Left ventricle myocardium inferior (tissue), 1 donor: ENCODE measurements at regions not wholly inside any gene's neighbourhood (a gene's known extent, or its start where the extent isn't known, plus 50 kb on each side); places are given as distances from the start of the nearest gene placed in this dataset.

Experiments
- DNase-seq: peaks from one replicate; pipeline ENCODE4 v3.0.0-alpha.2; 2020
- H3K27ac ChIP-seq: fragments of 200-600 bp; replicated peaks from 2 replicates; pipeline ENCODE4 v1.8.0; 2021
- H3K27me3 ChIP-seq: fragments of 200-600 bp; 2 replicates; pipeline ENCODE4 v1.8.0; 2021; ENCODE audit warnings: low read depth
- H3K36me3 ChIP-seq: fragments of 200-600 bp; 2 replicates; pipeline ENCODE4 v1.8.0; 2021
- H3K4me1 ChIP-seq: fragments of 200-600 bp; 2 replicates; pipeline ENCODE4 v1.8.0; 2021
- H3K4me3 ChIP-seq: fragments of 200-600 bp; 2 replicates; pipeline ENCODE4 v1.8.0; 2021; ENCODE audit warnings: mild to moderate bottlenecking, moderate library complexity
- H3K9me3 ChIP-seq: fragments of 200-600 bp; replicated peaks from 2 replicates; pipeline ENCODE4 v1.8.0; 2021
- CTCF ChIP-seq: fragments of 200-600 bp; IDR thresholded peaks from 2 replicates; pipeline ENCODE4 v1.8.0; 2021; ENCODE audit warnings: antibody characterized with exemption, mild to moderate bottlenecking, borderline replicate concordance
- intact Hi-C: fragments of 100-400 bp; cut with micrococcal nuclease; formaldehyde crosslinking; loops from one replicate; pipeline ENCODE4 v1.11.0; 2022
- donor health status: DM: no; HTN: yes; CAD: no; lungs with severe emphysema.

GRCh38 chr9:91037511-91038482, 236.2 kb downstream of the SYK start:
- Histone ChIP-seq H3K4me1 (peaks cover 16% of the 10 kb centered on the region), H3K27ac (peak overlapping the region; percentile 25), H3K9me3 (no peaks in the 10 kb centered on the region), H3K36me3 (no peaks in the 10 kb centered on the region), H3K4me3 (peak overlapping the region; percentile 24), H3K27me3 (peaks cover under 1% of the 10 kb centered on the region)
- no peak for DNase-seq
- intact Hi-C loops = loop anchor here (5.0 kb wide), 1 partner anchor 390 kb away; no protein-coding TSS in a partner anchor
- TF ChIP-seq CTCF = peak; percentile 11

- H3K4me1 ChIP-seq = peaks cover 16% of the 10 kb centered on the region
- no peaks in the 10 kb centered on the region for H3K36me3 ChIP-seq
- H3K4me3 ChIP-seq = no peak overlapping the region
- peaks cover 3% of the 10 kb centered on the region for H3K27me3 ChIP-seq
- intact Hi-C loops = loop anchor here (5.0 kb wide), 1 partner anchor 389 kb away; no protein-coding TSS in a partner anchor
- no peak overlapping the region for H3K27ac ChIP-seq
- no peak for DNase-seq
- TF ChIP-seq CTCF = no peak
- no peaks in the 10 kb centered on the region for H3K9me3 ChIP-seq
Observed at GRCh38 chr9:91038483-91039124, 237.0 kb downstream of the SYK start.

GRCh38 chr9:91039125-91039834, 237.7 kb downstream of the SYK start:
- no peak overlapping the region for H3K27ac ChIP-seq
- no peak for DNase-seq
- H3K27me3 ChIP-seq = peaks cover 8% of the 10 kb centered on the region
- intact Hi-C loops = loop anchor here (5.0 kb wide), 1 partner anchor 388 kb away; no protein-coding TSS in a partner anchor
- H3K4me1 ChIP-seq = peaks cover 16% of the 10 kb centered on the region
- H3K36me3 ChIP-seq = no peaks in the 10 kb centered on the region
- TF ChIP-seq CTCF = no peak
- no peaks in the 10 kb centered on the region for H3K9me3 ChIP-seq
- no peak overlapping the region for H3K4me3 ChIP-seq

GRCh38 chr9:91039835-91040140, 238.2 kb downstream of the SYK start:
- no peak overlapping the region for H3K4me3 ChIP-seq
- intact Hi-C loops = loop anchor here (5.0 kb wide), 1 partner anchor 388 kb away; no protein-coding TSS in a partner anchor
- H3K9me3 ChIP-seq = no peaks in the 10 kb centered on the region
- peaks cover 13% of the 10 kb centered on the region for H3K27me3 ChIP-seq
- H3K27ac ChIP-seq = no peak overlapping the region
- no peak for TF ChIP-seq CTCF
- no peaks in the 10 kb centered on the region for H3K36me3 ChIP-seq
- H3K4me1 ChIP-seq = peaks cover 16% of the 10 kb centered on the region
- no peak for DNase-seq
